ENCODE measurements at regions not wholly inside any gene's neighbourhood (a gene's known extent, or its start where the extent isn't known, plus 50 kb on each side); places are given as distances from the start of the nearest gene placed in this dataset.

GRCh38 chr11:104584823-104585222 lies 313.4 kb downstream of the CASP12 start:
- Histone ChIP-seq H3K27ac (ENCODE audit: low read depth, low read length) (no peak overlapping the region), H4K20me1 (ENCODE audit: insufficient read depth, low read length) (no peaks in the 10 kb centered on the region), H3K9ac (ENCODE audit: low read length) (no peak overlapping the region), H3K9me3 (ENCODE audit: insufficient read depth, low read depth, low read length) (no peaks in the 10 kb centered on the region), H3K4me2 (ENCODE audit: low read length) (no peak overlapping the region), H3K27me3 (ENCODE audit: insufficient read depth, low read length) (no peaks in the 10 kb centered on the region), H3K79me2 (ENCODE audit: insufficient read depth, low read length) (no peaks in the 10 kb centered on the region), H3K4me3 (ENCODE audit: insufficient read depth, low read depth, low read length) (no peak overlapping the region), H3K36me3 (ENCODE audit: insufficient read depth, low read length) (no peaks in the 10 kb centered on the region), H2AFZ (ENCODE audit: low read depth, low read length) (no peak overlapping the region), H3K4me1 (ENCODE audit: insufficient read depth, low read length) (no peaks in the 10 kb centered on the region)
- no peak overlapping the region for H3K27ac Mint-ChIP-seq (ENCODE audit: unreplicated experiment)
- TF ChIP-seq EZH2 (IDR thresholded peaks at IDR 0.05; ENCODE audit: insufficient read depth, low read length) (no peak), CTCF (IDR thresholded peaks at IDR 0.05; ENCODE audit: insufficient read depth, low read depth, low read length) (no peak)
- FAIRE-seq = no peak
- H3K4me3 Mint-ChIP-seq (ENCODE audit: unreplicated experiment) = no peak overlapping the region
- peaks cover 5% of the 10 kb centered on the region for H3K4me1 Mint-ChIP-seq (ENCODE audit: low read depth, unreplicated experiment)
- peaks cover 3% of the 10 kb centered on the region for H3K9me3 Mint-ChIP-seq (ENCODE audit: unreplicated experiment)
- peaks cover 3% of the 10 kb centered on the region for H3K27me3 Mint-ChIP-seq (ENCODE audit: low read depth, unreplicated experiment)
- no peak for DNase-seq (ENCODE audit: low read depth)
- H3K36me3 Mint-ChIP-seq (ENCODE audit: low read depth, unreplicated experiment) = peaks cover 2% of the 10 kb centered on the region

GRCh38 chr11:104583857-104584256 lies 314.4 kb downstream of the CASP12 start:
- DNase-seq (ENCODE audit: low read depth) (no peak), FAIRE-seq (no peak)
- H3K4me1 Mint-ChIP-seq (ENCODE audit: low read depth, unreplicated experiment) = peaks cover 5% of the 10 kb centered on the region
- no peaks in the 10 kb centered on the region for H3K9me3 ChIP-seq (ENCODE audit: insufficient read depth, low read depth, low read length)
- no peaks in the 10 kb centered on the region for H4K20me1 ChIP-seq (ENCODE audit: insufficient read depth, low read length)
- TF ChIP-seq CTCF (IDR thresholded peaks at IDR 0.05; ENCODE audit: insufficient read depth, low read depth, low read length) (no peak), EZH2 (IDR thresholded peaks at IDR 0.05; ENCODE audit: insufficient read depth, low read length) (no peak)
- H3K4me2 ChIP-seq (ENCODE audit: low read length) = no peak overlapping the region
- peaks cover 2% of the 10 kb centered on the region for H3K36me3 Mint-ChIP-seq (ENCODE audit: low read depth, unreplicated experiment)
- no peaks in the 10 kb centered on the region for H3K4me1 ChIP-seq (ENCODE audit: insufficient read depth, low read length)
- no peak overlapping the region for H3K27ac Mint-ChIP-seq (ENCODE audit: unreplicated experiment)
- H2AFZ ChIP-seq (ENCODE audit: low read depth, low read length) = no peak overlapping the region
- H3K4me3 Mint-ChIP-seq (ENCODE audit: unreplicated experiment) = no peak overlapping the region
- H3K9ac ChIP-seq (ENCODE audit: low read length) = no peak overlapping the region
- H3K27ac ChIP-seq (ENCODE audit: low read depth, low read length) = no peak overlapping the region
- no peaks in the 10 kb centered on the region for H3K27me3 ChIP-seq (ENCODE audit: insufficient read depth, low read length)
- no peak overlapping the region for H3K4me3 ChIP-seq (ENCODE audit: insufficient read depth, low read depth, low read length)
- no peaks in the 10 kb centered on the region for H3K79me2 ChIP-seq (ENCODE audit: insufficient read depth, low read length)
- H3K9me3 Mint-ChIP-seq (ENCODE audit: unreplicated experiment) = peaks cover 3% of the 10 kb centered on the region
- H3K36me3 ChIP-seq (ENCODE audit: insufficient read depth, low read length) = no peaks in the 10 kb centered on the region
- peaks cover 3% of the 10 kb centered on the region for H3K27me3 Mint-ChIP-seq (ENCODE audit: low read depth, unreplicated experiment)

GRCh38 chr11:104582431-104582830 lies 315.8 kb downstream of the CASP12 start:
- TF ChIP-seq CTCF (IDR thresholded peaks at IDR 0.05; ENCODE audit: insufficient read depth, low read depth, low read length) (no peak), EZH2 (IDR thresholded peaks at IDR 0.05; ENCODE audit: insufficient read depth, low read length) (no peak)
- no peaks in the 10 kb centered on the region for H3K36me3 ChIP-seq (ENCODE audit: insufficient read depth, low read length)
- Mint-ChIP-seq H3K4me1 (ENCODE audit: low read depth, unreplicated experiment) (peaks cover 5% of the 10 kb centered on the region), H3K27ac (ENCODE audit: unreplicated experiment) (no peak overlapping the region), H3K9me3 (ENCODE audit: unreplicated experiment) (peaks cover 3% of the 10 kb centered on the region), H3K4me3 (ENCODE audit: unreplicated experiment) (no peak overlapping the region), H3K27me3 (ENCODE audit: low read depth, unreplicated experiment) (peaks cover 3% of the 10 kb centered on the region), H3K36me3 (ENCODE audit: low read depth, unreplicated experiment) (peaks cover 2% of the 10 kb centered on the region)
- no peak overlapping the region for H3K9ac ChIP-seq (ENCODE audit: low read length)
- no peak overlapping the region for H2AFZ ChIP-seq (ENCODE audit: low read depth, low read length)
- H3K27me3 ChIP-seq (ENCODE audit: insufficient read depth, low read length) = no peaks in the 10 kb centered on the region
- FAIRE-seq (no peak), DNase-seq (ENCODE audit: low read depth) (no peak)
- no peaks in the 10 kb centered on the region for H4K20me1 ChIP-seq (ENCODE audit: insufficient read depth, low read length)
- H3K4me3 ChIP-seq (ENCODE audit: insufficient read depth, low read depth, low read length) = no peak overlapping the region
- H3K9me3 ChIP-seq (ENCODE audit: insufficient read depth, low read depth, low read length) = no peaks in the 10 kb centered on the region
- H3K27ac ChIP-seq (ENCODE audit: low read depth, low read length) = no peak overlapping the region
- no peak overlapping the region for H3K4me2 ChIP-seq (ENCODE audit: low read length)
- H3K79me2 ChIP-seq (ENCODE audit: insufficient read depth, low read length) = no peaks in the 10 kb centered on the region
- no peaks in the 10 kb centered on the region for H3K4me1 ChIP-seq (ENCODE audit: insufficient read depth, low read length)
